CD14-positive monocyte (primary cell): ENCODE measurements at regions not wholly inside any gene's neighbourhood (a gene's known extent, or its start where the extent isn't known, plus 50 kb on each side); places are given as distances from the start of the nearest gene placed in this dataset.

Experiments used
- DNase-seq, 3 donors: peaks; one replicate each; pipeline ENCODE4 v3.0.0-alpha.2; 2011 to 2022
- H2AFZ ChIP-seq: 2 replicates; pipeline ENCODE4 v1.6.0; 2012; ENCODE audit warnings: mild to moderate bottlenecking, low read depth, low read length, inconsistent platforms; ENCODE audit not compliant: insufficient read depth, poor library complexity, severe bottlenecking
- H3K27ac ChIP-seq, 2 donors: 1 replicate in 1 of 2; 2 replicates in 1 of 2; pipeline ENCODE4 v1.5.1; 2012 to 2013; ENCODE audit warnings: low read length in 2 of 2, control low read depth in 1 of 2, inconsistent platforms in 1 of 2, low read depth in 1 of 2, mild to moderate bottlenecking in 1 of 2
- H3K27me3 ChIP-seq, 2 donors: one replicate each; pipeline versions ENCODE4 v1.6.0 to v1.6.1; 2011 to 2013; ENCODE audit warnings: low read length in 2 of 2; ENCODE audit not compliant: control insufficient read depth in 2 of 2, insufficient read depth in 2 of 2
- H3K36me3 ChIP-seq, 2 donors: replicated peaks in 1 of 2; 1 replicate in 1 of 2; 2 replicates in 1 of 2; pipeline versions ENCODE4 v1.5.1 to v1.6.1; 2012 to 2013; ENCODE audit warnings: low read length in 2 of 2, control low read depth in 1 of 2, inconsistent platforms in 1 of 2, mild to moderate bottlenecking in 1 of 2; ENCODE audit not compliant: insufficient read depth in 2 of 2, control insufficient read depth in 1 of 2
- H3K4me1 ChIP-seq, 2 donors: 1 replicate in 1 of 2; 2 replicates in 1 of 2; pipeline versions ENCODE4 v1.5.1 to v1.6.1; 2012 to 2013; ENCODE audit warnings: low read length in 2 of 2, control low read depth in 1 of 2, inconsistent platforms in 1 of 2, mild to moderate bottlenecking in 1 of 2, moderate library complexity in 1 of 2; ENCODE audit not compliant: insufficient read depth in 2 of 2, control insufficient read depth in 1 of 2
- H3K4me2 ChIP-seq: replicated peaks from 2 replicates; pipeline ENCODE3; 2012; ENCODE audit warnings: low read length, moderate library complexity, mild to moderate bottlenecking; ENCODE audit not compliant: poor library complexity, severe bottlenecking; ENCODE audit errors: extremely low read depth
- H3K4me3 ChIP-seq, 3 experiments: fragments of 200-600 bp in 1 of 3; sonication (generic) in 1 of 3; replicated peaks in 1 of 3; 1 replicate in 2 of 3; 2 replicates in 1 of 3; pipeline ENCODE4 v1.5.1; 2011 to 2013; ENCODE audit warnings: low read length in 3 of 3, mild to moderate bottlenecking in 3 of 3, control low read depth in 2 of 3, low read depth in 2 of 3, inconsistent platforms in 1 of 3, moderate library complexity in 1 of 3
- H3K79me2 ChIP-seq: 2 replicates; pipeline ENCODE4 v1.6.0; 2012; ENCODE audit warnings: mild to moderate bottlenecking, control low read depth, inconsistent platforms, low read length, moderate library complexity; ENCODE audit not compliant: insufficient read depth
- H3K9ac ChIP-seq: 2 replicates; pipeline ENCODE4 v1.6.0; 2017; ENCODE audit warnings: low read length, mild to moderate bottlenecking; ENCODE audit not compliant: insufficient read depth, poor library complexity, severe bottlenecking
- H3K9me3 ChIP-seq, 2 donors: replicated peaks in 1 of 2; 1 replicate in 1 of 2; 2 replicates in 1 of 2; pipeline versions ENCODE4 v1.5.1 to v1.6.1; 2012 to 2013; ENCODE audit warnings: low read length in 2 of 2, control low read depth in 1 of 2; ENCODE audit not compliant: control insufficient read depth in 1 of 2, insufficient read depth in 1 of 2
- H4K20me1 ChIP-seq: 2 replicates; pipeline ENCODE4 v1.6.0; 2012; ENCODE audit warnings: mild to moderate bottlenecking, low read length, control low read depth, moderate library complexity; ENCODE audit not compliant: insufficient read depth
- H3K27ac Mint-ChIP-seq, 7 donors: one replicate each; pipeline ENCODE4 v1.8.0; 2020; ENCODE audit warnings: mild to moderate bottlenecking in 7 of 7, mixed read lengths in 7 of 7, moderate library complexity in 6 of 7, inconsistent platforms in 2 of 7
- H3K27me3 Mint-ChIP-seq, 3 donors: one replicate each; pipeline ENCODE4 v1.8.0; 2021 to 2022; ENCODE audit warnings: low read depth in 3 of 3, mild to moderate bottlenecking in 3 of 3, mixed read lengths in 3 of 3, moderate library complexity in 3 of 3, inconsistent platforms in 1 of 3
- H3K36me3 Mint-ChIP-seq, 2 donors: one replicate each; pipeline ENCODE4 v1.8.0; 2020; ENCODE audit warnings: mixed read lengths in 2 of 2, inconsistent platforms in 1 of 2, mild to moderate bottlenecking in 1 of 2
- H3K4me1 Mint-ChIP-seq: one replicate; pipeline ENCODE4 v1.8.0; 2020; ENCODE audit warnings: mild to moderate bottlenecking, mixed read lengths
- H3K4me3 Mint-ChIP-seq, 2 donors: one replicate each; pipeline ENCODE4 v1.8.0; 2020; ENCODE audit warnings: mild to moderate bottlenecking in 2 of 2, mixed read lengths in 2 of 2, moderate library complexity in 1 of 2
- H3K9me3 Mint-ChIP-seq, 7 donors: one replicate each; pipeline ENCODE4 v1.8.0; 2020 to 2022; ENCODE audit warnings: mixed read lengths in 7 of 7, mild to moderate bottlenecking in 6 of 7, moderate library complexity in 6 of 7, inconsistent platforms in 2 of 7
- CTCF ChIP-seq: fragments of 200-600 bp; IDR thresholded peaks from one replicate; pipeline ENCODE4 v1.8.0; 2022; ENCODE audit warnings: antibody characterized with exemption, mild to moderate bottlenecking
- WGBS: methylation state at CpG from one replicate; pipeline ENCODE4 v1.1.5; 2013; ENCODE audit warnings: missing lambda C conversion rate; ENCODE audit not compliant: insufficient coverage; 5-methylcytosine and 5-hydroxymethylcytosine counted together
- intact Hi-C, 2 donors: fragments of 100-400 bp; cut with micrococcal nuclease; formaldehyde crosslinking; loops; one replicate each; pipeline versions ENCODE4 v1.15.0 to v1.15.1; 2023

GRCh38 chr5:13994621-13995253 is 50.2 kb upstream of the DNAH5 start:
- no peak overlapping the region for H3K27ac Mint-ChIP-seq
- no peak overlapping the region for H3K9ac ChIP-seq
- no peak for DNase-seq
- H3K4me3 ChIP-seq: no peak overlapping the region
- H3K4me3 Mint-ChIP-seq: no peak overlapping the region
- 77% methylated on average over 6 of the region's 9 CpGs for WGBS
- intact Hi-C loops: loop anchor here in 1 of 2 donors (10.0 kb wide), 1 partner anchor 650 kb away; no protein-coding TSS in a partner anchor
- no peaks in the 10 kb centered on the region for H3K4me1 ChIP-seq
- no peaks in the 10 kb centered on the region for H3K79me2 ChIP-seq
- H3K36me3 ChIP-seq: no peaks in the 10 kb centered on the region
- H2AFZ ChIP-seq: no peak overlapping the region
- no peaks in the 10 kb centered on the region for H3K4me1 Mint-ChIP-seq
- H4K20me1 ChIP-seq: no peaks in the 10 kb centered on the region
- TF ChIP-seq CTCF: no peak
- peaks cover 5 to 13% (median 5%) of the 10 kb centered on the region in 3 donors for H3K27me3 Mint-ChIP-seq
- no peaks in the 10 kb centered on the region for H3K27me3 ChIP-seq
- H3K9me3 ChIP-seq: peaks cover 4 to 5% of the 10 kb centered on the region in 2 donors
- H3K4me2 ChIP-seq: no peak overlapping the region
- H3K27ac ChIP-seq: no peak overlapping the region
- no peaks in the 10 kb centered on the region for H3K36me3 Mint-ChIP-seq
- peaks cover 3 to 16% (median 10%) of the 10 kb centered on the region in 7 donors for H3K9me3 Mint-ChIP-seq
